ENCODE measurements at regions not wholly inside any gene's neighbourhood (a gene's known extent, or its start where the extent isn't known, plus 50 kb on each side); places are given as distances from the start of the nearest gene placed in this dataset.

DNA sequence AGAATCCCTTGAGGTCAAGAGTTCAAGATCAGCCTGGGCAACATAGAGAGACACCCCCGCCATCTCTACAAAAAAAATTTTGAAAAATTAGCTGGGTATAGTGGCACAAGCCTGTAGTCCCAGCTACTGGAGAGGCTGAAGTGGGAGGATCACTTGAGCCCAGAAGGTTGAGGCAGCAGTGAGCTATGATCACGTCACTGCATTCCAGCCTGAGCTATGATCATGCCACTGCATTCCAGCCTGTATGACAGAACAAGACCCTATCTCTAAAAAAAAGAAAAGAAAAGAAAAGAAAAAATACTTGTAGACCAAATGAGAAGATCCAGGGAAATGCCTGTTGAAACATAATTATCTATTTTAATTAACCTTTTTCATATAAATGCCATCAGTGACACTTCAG lies 93.8 kb upstream of the MDM1 start:
- H3K27me3 ChIP-seq (ENCODE audit: insufficient read depth, poor library complexity, severe bottlenecking): no peaks in the 10 kb centered on the region
- no peak for DNase-seq (ENCODE audit: low read depth in 1 of 2, low spot score in 1 of 2)
- TF ChIP-seq, protein P1, sequence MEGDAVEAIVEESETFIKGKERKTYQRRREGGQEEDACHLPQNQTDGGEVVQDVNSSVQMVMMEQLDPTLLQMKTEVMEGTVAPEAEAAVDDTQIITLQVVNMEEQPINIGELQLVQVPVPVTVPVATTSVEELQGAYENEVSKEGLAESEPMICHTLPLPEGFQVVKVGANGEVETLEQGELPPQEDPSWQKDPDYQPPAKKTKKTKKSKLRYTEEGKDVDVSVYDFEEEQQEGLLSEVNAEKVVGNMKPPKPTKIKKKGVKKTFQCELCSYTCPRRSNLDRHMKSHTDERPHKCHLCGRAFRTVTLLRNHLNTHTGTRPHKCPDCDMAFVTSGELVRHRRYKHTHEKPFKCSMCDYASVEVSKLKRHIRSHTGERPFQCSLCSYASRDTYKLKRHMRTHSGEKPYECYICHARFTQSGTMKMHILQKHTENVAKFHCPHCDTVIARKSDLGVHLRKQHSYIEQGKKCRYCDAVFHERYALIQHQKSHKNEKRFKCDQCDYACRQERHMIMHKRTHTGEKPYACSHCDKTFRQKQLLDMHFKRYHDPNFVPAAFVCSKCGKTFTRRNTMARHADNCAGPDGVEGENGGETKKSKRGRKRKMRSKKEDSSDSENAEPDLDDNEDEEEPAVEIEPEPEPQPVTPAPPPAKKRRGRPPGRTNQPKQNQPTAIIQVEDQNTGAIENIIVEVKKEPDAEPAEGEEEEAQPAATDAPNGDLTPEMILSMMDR (IDR thresholded peaks at IDR 0.05; ENCODE audit: insufficient read depth, low read length): no peak
- TF ChIP-seq GABPA (IDR thresholded peaks at IDR 0.05; ENCODE audit: low read depth): no peak
- no peak for TF ChIP-seq POLR2AphosphoS5 (IDR thresholded peaks at IDR 0.05; ENCODE audit: low read depth)
- no peak for TF ChIP-seq REST (IDR thresholded peaks at IDR 0.05; ENCODE audit: insufficient replicate concordance, low read depth)
- TF ChIP-seq SPI1 (IDR thresholded peaks at IDR 0.05; ENCODE audit: borderline replicate concordance, low read depth): no peak
- H3K27ac ChIP-seq (replicated peaks): no peak overlapping the region
- H3K4me3 ChIP-seq (replicated peaks; ENCODE audit: insufficient read depth, low read length): no peak overlapping the region

- Histone ChIP-seq H3K4me3 (replicated peaks; ENCODE audit: insufficient read depth, low read length) (no peak overlapping the region), H3K27me3 (ENCODE audit: insufficient read depth, poor library complexity, severe bottlenecking) (no peaks in the 10 kb centered on the region), H3K27ac (replicated peaks) (no peak overlapping the region)
- TF ChIP-seq SPI1 (IDR thresholded peaks at IDR 0.05; ENCODE audit: borderline replicate concordance, low read depth): no peak
- TF ChIP-seq REST (IDR thresholded peaks at IDR 0.05; ENCODE audit: insufficient replicate concordance, low read depth): no peak
- TF ChIP-seq, protein P1 (IDR thresholded peaks at IDR 0.05; ENCODE audit: insufficient read depth, low read length): no peak
- TF ChIP-seq POLR2AphosphoS5 (IDR thresholded peaks at IDR 0.05; ENCODE audit: low read depth): no peak
- TF ChIP-seq GABPA (IDR thresholded peaks at IDR 0.05; ENCODE audit: low read depth): no peak
- DNase-seq (ENCODE audit: low read depth in 1 of 2, low spot score in 1 of 2): no peak
Measured at GRCh38 chr12:68428211-68428610, 96.0 kb upstream of the MDM1 start.

GRCh38 chr12:68428724-68429501 lies 96.8 kb upstream of the MDM1 start:
- no peak for TF ChIP-seq SPI1 (IDR thresholded peaks at IDR 0.05; ENCODE audit: borderline replicate concordance, low read depth)
- TF ChIP-seq, protein P1 (IDR thresholded peaks at IDR 0.05; ENCODE audit: insufficient read depth, low read length): no peak
- no peak for TF ChIP-seq POLR2AphosphoS5 (IDR thresholded peaks at IDR 0.05; ENCODE audit: low read depth)
- no peak for TF ChIP-seq GABPA (IDR thresholded peaks at IDR 0.05; ENCODE audit: low read depth)
- TF ChIP-seq REST (IDR thresholded peaks at IDR 0.05; ENCODE audit: insufficient replicate concordance, low read depth): no peak
- no peak overlapping the region for H3K4me3 ChIP-seq (replicated peaks; ENCODE audit: insufficient read depth, low read length)
- H3K27me3 ChIP-seq (ENCODE audit: insufficient read depth, poor library complexity, severe bottlenecking): no peaks in the 10 kb centered on the region
- no peak for DNase-seq (ENCODE audit: low read depth in 1 of 2, low spot score in 1 of 2)
- no peak overlapping the region for H3K27ac ChIP-seq (replicated peaks)
